HG03039 (cell line): ENCODE measurements at regions not wholly inside any gene's neighbourhood (a gene's known extent, or its start where the extent isn't known, plus 50 kb on each side); places are given as distances from the start of the nearest gene placed in this dataset.

ENCODE experiments used
- ATAC-seq: cut with Tn5 transposase; IDR thresholded peaks from one replicate; pipeline ENCODE4 v1.9.1; 2021; ENCODE audit warnings: mild to moderate bottlenecking, moderate library complexity; ENCODE audit not compliant: unreplicated experiment

DNA sequence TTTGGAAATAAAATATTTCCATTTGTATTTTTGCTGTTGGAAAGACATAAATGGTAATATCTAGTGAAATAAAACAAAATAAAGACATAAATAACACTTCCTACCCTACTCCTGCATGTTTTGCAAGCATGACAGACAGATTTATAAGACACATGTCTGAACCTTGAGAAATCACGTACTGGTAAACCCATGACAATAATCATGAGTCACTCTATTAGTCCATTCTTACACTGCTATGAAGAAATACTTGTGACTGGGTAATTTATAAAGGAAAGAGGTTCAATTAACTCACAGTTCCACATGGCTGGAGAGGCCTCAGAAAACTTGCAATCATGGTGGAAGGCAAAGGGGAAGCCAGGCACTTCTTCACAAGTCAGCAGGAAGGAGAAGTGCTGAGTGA is 942.2 kb downstream of the REEP3 start:
- no peak for ATAC-seq

DNA sequence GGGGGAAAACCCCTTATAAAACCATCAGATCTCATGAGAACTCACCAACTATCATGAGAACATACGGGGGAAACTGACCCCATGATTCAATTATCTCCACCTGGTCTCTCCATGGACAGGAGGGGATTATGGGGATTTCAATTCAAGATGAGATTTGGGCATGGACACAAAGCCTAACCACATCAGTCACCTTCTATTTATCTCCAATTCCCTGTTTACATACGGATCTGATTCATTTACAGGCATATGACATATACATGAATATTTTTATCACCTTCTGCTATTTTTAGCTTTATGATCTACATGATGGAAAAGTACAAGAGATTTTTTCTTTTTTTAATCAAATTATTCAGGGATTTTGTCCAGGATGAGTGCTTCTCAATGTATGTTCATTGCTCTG is 944.5 kb downstream of the REEP3 start:
- no peak for ATAC-seq

DNA sequence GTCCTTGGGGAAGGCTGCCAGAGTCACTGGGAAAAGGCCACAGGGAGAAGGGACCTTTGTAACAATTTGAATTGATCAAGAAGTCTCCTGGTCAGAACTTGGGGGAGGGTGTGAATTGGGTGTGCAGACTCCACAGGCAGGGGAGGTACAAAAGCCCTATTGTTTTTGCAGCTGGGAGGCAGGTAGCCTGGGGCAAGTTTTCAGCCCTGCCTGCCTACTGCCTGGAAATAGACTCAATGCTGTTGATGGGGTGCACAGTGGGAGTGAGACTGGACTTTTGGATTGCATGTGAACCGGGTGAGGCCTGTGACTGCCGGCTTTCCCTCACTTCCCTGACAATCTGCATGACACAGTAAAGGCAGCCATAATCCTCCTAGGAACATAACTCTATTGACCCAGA is 947.0 kb downstream of the REEP3 start:
- ATAC-seq: no peak

DNA sequence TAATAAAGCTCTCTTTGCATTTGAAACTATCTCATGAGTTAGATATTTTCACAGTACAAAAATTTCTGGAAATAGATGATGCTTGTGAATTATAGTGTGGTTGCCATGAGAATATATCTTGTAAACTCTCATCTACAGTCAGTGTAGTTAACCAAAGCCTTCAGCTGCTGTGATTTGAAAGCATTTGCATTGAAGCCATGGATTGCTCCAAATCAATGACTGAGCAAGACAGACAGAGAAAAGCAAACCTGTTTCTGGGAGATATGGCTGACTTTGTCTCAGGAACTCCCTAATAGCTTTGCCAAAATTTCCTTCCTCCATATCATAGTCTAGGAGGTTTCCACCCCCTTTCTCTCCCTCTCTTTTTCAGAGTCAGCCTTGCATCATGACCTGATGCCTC is 955.3 kb downstream of the REEP3 start:
- no peak for ATAC-seq

GRCh38 chr10:64477791-64478190 is 956.6 kb downstream of the REEP3 start:
- no peak for ATAC-seq

DNA sequence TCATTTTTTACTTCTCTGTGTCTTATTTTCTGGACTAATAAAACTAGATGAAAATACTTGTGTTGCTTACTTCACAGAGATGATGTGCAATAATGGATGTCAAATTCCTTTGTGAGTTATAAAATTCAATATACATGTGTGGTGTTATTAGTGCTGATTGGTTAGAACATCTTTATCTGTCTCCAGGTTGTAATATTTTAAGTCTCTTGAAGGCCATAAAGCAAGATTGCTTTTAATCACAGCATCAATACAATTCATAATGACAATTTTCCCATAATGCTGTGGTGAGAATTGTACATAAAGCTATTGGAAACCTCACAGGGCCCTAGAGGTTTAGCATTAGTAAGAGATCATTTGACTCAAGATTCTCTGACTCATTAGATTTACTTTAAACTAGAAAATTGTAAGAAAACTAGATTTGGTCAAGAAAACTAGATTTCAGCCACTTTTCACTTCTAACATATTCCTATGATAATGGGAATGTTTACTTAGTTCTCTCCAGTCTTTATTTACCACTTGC is 963.7 kb downstream of the REEP3 start:
- ATAC-seq: no peak

- no peak for ATAC-seq
These were observed 964.9 kb downstream of the REEP3 start for GRCh38 chr10:64486149-64486548.

DNA sequence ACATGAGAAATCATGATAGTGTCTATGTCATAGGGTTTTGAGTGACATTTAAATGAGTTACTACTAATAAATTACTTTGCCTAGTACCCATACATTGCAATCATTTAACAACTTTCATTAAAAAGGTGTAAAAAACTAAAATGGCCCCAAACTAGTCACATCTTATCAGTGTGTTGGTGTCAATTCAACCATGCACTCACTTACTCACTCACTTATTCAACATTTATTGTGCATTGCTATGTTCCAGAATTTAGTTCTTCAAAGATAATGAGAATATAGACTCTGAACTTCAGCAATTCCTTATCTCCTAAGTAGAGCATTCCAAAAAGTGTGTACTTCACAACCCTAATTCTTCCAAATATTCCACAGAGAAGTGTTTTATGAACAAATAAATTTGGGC is 965.7 kb downstream of the REEP3 start:
- ATAC-seq: no peak

GRCh38 chr10:64494901-64495300 is 973.7 kb downstream of the REEP3 start:
- ATAC-seq: no peak

DNA sequence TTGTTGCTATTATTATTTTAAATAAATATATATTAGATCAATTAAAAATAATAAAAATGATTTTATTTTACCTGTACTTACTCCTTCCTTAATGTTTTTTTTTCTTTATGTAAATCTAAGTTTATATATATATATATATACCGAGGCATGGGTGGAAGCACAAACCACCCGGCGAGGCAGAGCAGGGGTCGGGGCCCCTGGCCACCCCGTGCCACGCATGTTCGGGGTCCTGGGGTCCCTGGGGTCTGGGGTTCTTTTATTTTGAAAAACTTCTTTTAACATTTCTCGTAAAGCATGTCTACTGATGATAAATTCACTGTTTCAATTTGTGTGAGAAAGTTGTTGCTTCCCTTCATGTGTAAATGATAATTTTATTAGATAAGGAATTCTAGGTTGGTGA is 976.1 kb downstream of the REEP3 start:
- no peak for ATAC-seq

GRCh38 chr10:64501807-64502206 is 980.6 kb downstream of the REEP3 start:
- ATAC-seq: no peak

GRCh38 chr10:64502936-64503335 is 981.7 kb downstream of the REEP3 start:
- ATAC-seq: no peak

GRCh38 chr10:64503429-64503828 is 982.2 kb downstream of the REEP3 start:
- ATAC-seq: no peak

DNA sequence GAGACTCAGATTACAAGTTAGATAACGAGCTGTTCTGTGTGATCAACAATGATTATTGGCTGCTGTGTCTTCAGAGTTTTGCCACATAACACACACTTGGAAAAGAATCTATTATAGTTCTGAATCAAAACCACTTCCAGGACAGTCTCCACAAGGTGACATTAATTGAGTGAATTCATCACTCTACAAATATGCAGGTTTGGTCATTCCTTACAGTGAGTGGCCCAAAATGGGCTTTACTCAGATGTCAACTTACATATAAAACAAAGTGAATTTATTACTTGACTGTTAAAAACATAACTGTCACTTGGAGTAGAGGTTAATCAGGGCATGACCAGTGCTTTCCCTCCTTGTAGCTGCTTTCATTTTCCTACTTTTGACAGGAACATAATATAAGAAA is 984.3 kb downstream of the REEP3 start:
- no peak for ATAC-seq

GRCh38 chr10:64506963-64507362 is 985.8 kb downstream of the REEP3 start:
- no peak for ATAC-seq

GRCh38 chr10:64507651-64508028 is 986.4 kb downstream of the REEP3 start:
- no peak for ATAC-seq

GRCh38 chr10:64508029-64508661 is 986.9 kb downstream of the REEP3 start:
- no peak for ATAC-seq

GRCh38 chr10:64515970-64516699 is 994.9 kb downstream of the REEP3 start:
- ATAC-seq: no peak

GRCh38 chr10:64518456-64518855 is 997.3 kb downstream of the REEP3 start:
- no peak for ATAC-seq

- ATAC-seq: no peak
These were observed 998.2 kb downstream of the REEP3 start for GRCh38 chr10:64519427-64519826.

DNA sequence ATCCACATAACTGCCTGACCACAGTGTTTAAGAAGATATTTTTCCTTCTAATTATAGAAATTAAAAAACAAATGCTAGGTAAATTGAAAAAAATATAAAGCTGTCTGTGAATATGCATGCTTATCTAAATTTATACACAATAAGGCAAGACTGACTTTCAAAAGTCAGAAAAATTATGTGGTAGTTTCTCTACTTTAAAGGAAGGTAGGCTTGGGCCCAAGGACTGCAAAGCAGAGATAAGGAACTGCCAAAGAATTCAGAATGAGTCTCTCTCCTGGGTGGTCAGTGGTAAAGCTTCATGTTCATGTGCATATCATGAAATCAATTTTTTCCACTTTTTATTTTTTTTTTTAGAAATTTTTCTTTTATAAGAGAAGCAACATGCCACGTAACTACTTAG is 998.6 kb downstream of the REEP3 start:
- no peak for ATAC-seq

GRCh38 chr10:64523065-64523759 is 1002.0 kb downstream of the REEP3 start:
- no peak for ATAC-seq
